Neuronal stem cell (in vitro differentiated cells): ENCODE measurements at regions not wholly inside any gene's neighbourhood (a gene's known extent, or its start where the extent isn't known, plus 50 kb on each side); places are given as distances from the start of the nearest gene placed in this dataset.

Experiments used
- DNase-seq: peaks from one replicate; pipeline ENCODE4 v3.0.0-alpha.2; 2013; ENCODE audit warnings: low spot score
- H2AFZ ChIP-seq: one replicate; pipeline ENCODE4 v1.6.1; 2013; ENCODE audit warnings: mild to moderate bottlenecking, low read length, inconsistent platforms
- H2AK5ac ChIP-seq: 2 replicates; pipeline ENCODE4 v1.6.1; 2013; ENCODE audit warnings: low read depth, mild to moderate bottlenecking, inconsistent platforms, low read length, moderate library complexity, mixed read lengths
- H2BK120ac ChIP-seq: 2 replicates; pipeline ENCODE4 v1.6.1; 2013; ENCODE audit warnings: low read depth, mild to moderate bottlenecking, inconsistent platforms, low read length, moderate library complexity, mixed read lengths
- H2BK12ac ChIP-seq: one replicate; pipeline ENCODE4 v1.6.1; 2013; ENCODE audit warnings: low read length, inconsistent platforms
- H2BK15ac ChIP-seq: 2 replicates; pipeline ENCODE4 v1.6.1; 2013; ENCODE audit warnings: mild to moderate bottlenecking, low read length, inconsistent platforms, mixed read lengths
- H2BK5ac ChIP-seq: one replicate; pipeline ENCODE4 v1.6.1; 2013; ENCODE audit warnings: inconsistent platforms, mild to moderate bottlenecking, low read length, moderate library complexity
- H3K14ac ChIP-seq: one replicate; pipeline ENCODE4 v1.6.1; 2013; ENCODE audit warnings: low read length, inconsistent platforms
- H3K18ac ChIP-seq: 2 replicates; pipeline ENCODE4 v1.6.1; 2013; ENCODE audit warnings: low read length, inconsistent platforms
- H3K23ac ChIP-seq: 2 replicates; pipeline ENCODE4 v1.6.1; 2013; ENCODE audit warnings: low read depth, mild to moderate bottlenecking, mixed read lengths, low read length, inconsistent platforms; ENCODE audit not compliant: poor library complexity
- H3K27ac ChIP-seq: replicated peaks from 3 replicates; pipeline ENCODE4 v1.5.1; 2013; ENCODE audit warnings: low read length, inconsistent platforms
- H3K27me3 ChIP-seq, 3 experiments: 2 replicates each; pipeline ENCODE4 v1.6.1; 2013; ENCODE audit warnings: low read length in 3 of 3, mild to moderate bottlenecking in 2 of 3, inconsistent platforms in 1 of 3, low read depth in 1 of 3, mixed read lengths in 1 of 3, moderate library complexity in 1 of 3; ENCODE audit not compliant: control insufficient read depth in 3 of 3, insufficient read depth in 3 of 3
- H3K36me3 ChIP-seq, 2 donors: replicated peaks in 1 of 2; 2 replicates each; pipeline ENCODE4 v1.6.1; 2013; ENCODE audit warnings: low read length in 2 of 2; ENCODE audit not compliant: control insufficient read depth in 2 of 2, insufficient read depth in 2 of 2
- H3K4ac ChIP-seq: 2 replicates; pipeline ENCODE4 v1.6.1; 2013; ENCODE audit warnings: inconsistent platforms, mild to moderate bottlenecking, low read length, moderate library complexity
- H3K4me1 ChIP-seq, 2 donors: 1 replicate in 1 of 2; 2 replicates in 1 of 2; pipeline ENCODE4 v1.6.1; 2013; ENCODE audit warnings: low read length in 2 of 2, low read depth in 1 of 2; ENCODE audit not compliant: control insufficient read depth in 2 of 2, insufficient read depth in 1 of 2
- H3K4me2 ChIP-seq: one replicate; pipeline ENCODE4 v1.6.1; 2013; ENCODE audit warnings: mild to moderate bottlenecking, low read length, inconsistent platforms; ENCODE audit not compliant: insufficient read depth, poor library complexity, severe bottlenecking
- H3K4me3 ChIP-seq, 2 donors: 2 replicates each; pipeline ENCODE4 v1.5.1; 2013; ENCODE audit warnings: low read length in 2 of 2, mild to moderate bottlenecking in 2 of 2, inconsistent platforms in 1 of 2, moderate library complexity in 1 of 2
- H3K79me1 ChIP-seq: one replicate; pipeline ENCODE4 v1.6.1; 2013; ENCODE audit warnings: low read depth, mild to moderate bottlenecking, inconsistent platforms, low read length, moderate library complexity
- H3K9ac ChIP-seq: one replicate; pipeline ENCODE4 v1.6.1; 2013; ENCODE audit warnings: mild to moderate bottlenecking, low read depth, low read length, inconsistent platforms; ENCODE audit not compliant: poor library complexity
- H3K9me3 ChIP-seq, 2 donors: replicated peaks in 1 of 2; 2 replicates each; pipeline versions ENCODE3 to v1.6.1; 2013; ENCODE audit warnings: low read length in 2 of 2, mild to moderate bottlenecking in 2 of 2, inconsistent platforms in 1 of 2, low read depth in 1 of 2, mixed read lengths in 1 of 2, moderate library complexity in 1 of 2; ENCODE audit not compliant: control insufficient read depth in 2 of 2, insufficient read depth in 1 of 2
- H4K8ac ChIP-seq: one replicate; pipeline ENCODE4 v1.6.1; 2013; ENCODE audit warnings: low read depth, mild to moderate bottlenecking, inconsistent platforms, low read length, moderate library complexity
- H4K91ac ChIP-seq: one replicate; pipeline ENCODE4 v1.6.1; 2013; ENCODE audit warnings: low read length, low read depth, mild to moderate bottlenecking, inconsistent platforms; ENCODE audit not compliant: poor library complexity
- WGBS, 2 donors: extraction: QIAGEN DNeasy Blood & Tissue Kit; methylation state at CpG; one replicate each; pipeline ENCODE4 v1.1.7; 2013; ENCODE audit warnings: missing lambda C conversion rate in 2 of 2, mixed read lengths in 1 of 2; ENCODE audit not compliant: insufficient read length in 2 of 2, insufficient replicate concordance in 1 of 2; ENCODE audit errors: extremely low coverage in 2 of 2; 5-methylcytosine and 5-hydroxymethylcytosine counted together

DNA sequence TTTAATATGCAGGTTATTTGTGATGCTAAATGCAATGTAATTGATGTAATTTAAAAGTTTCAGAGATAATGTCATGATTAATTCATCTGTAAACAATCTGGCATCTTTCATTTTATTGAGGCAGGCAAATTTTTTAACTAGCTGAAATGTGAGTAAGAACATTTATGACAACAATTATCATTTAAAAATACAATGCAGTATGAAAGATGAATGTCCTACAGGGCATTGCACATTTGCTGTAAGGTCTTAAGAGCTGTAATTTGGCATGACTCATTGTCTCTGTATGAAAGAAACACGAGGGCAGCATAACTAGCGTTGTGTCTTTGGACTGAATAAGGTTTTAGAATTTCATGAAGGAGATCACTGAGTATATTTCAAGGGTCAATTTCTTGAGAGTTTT, 642.8 kb downstream of the PLA2G4A start:
- H2BK5ac ChIP-seq, result no peak overlapping the region
- no CpG with 5 or more reads among the region's 2 CpGs for WGBS, 2 donors
- no peak for DNase-seq
- H3K36me3 ChIP-seq, result no peaks in the 10 kb centered on the region
- H4K91ac ChIP-seq, result no peak overlapping the region
- H3K4me2 ChIP-seq, result no peak overlapping the region
- no peak overlapping the region for H2BK15ac ChIP-seq
- no peaks in the 10 kb centered on the region for H3K4me1 ChIP-seq
- no peak overlapping the region for H4K8ac ChIP-seq
- no peaks in the 10 kb centered on the region for H3K27me3 ChIP-seq
- H3K4ac ChIP-seq, result no peak overlapping the region
- H3K79me1 ChIP-seq, result no peaks in the 10 kb centered on the region
- no peak overlapping the region for H3K9ac ChIP-seq
- no peak overlapping the region for H3K18ac ChIP-seq
- H3K27ac ChIP-seq, result no peak overlapping the region
- no peak overlapping the region for H2AK5ac ChIP-seq
- no peak overlapping the region for H3K14ac ChIP-seq
- no peak overlapping the region for H2AFZ ChIP-seq
- H2BK120ac ChIP-seq, result no peak overlapping the region
- H3K4me3 ChIP-seq, result no peak overlapping the region
- no peaks in the 10 kb centered on the region for H3K9me3 ChIP-seq
- no peak overlapping the region for H3K23ac ChIP-seq
- no peak overlapping the region for H2BK12ac ChIP-seq

DNA sequence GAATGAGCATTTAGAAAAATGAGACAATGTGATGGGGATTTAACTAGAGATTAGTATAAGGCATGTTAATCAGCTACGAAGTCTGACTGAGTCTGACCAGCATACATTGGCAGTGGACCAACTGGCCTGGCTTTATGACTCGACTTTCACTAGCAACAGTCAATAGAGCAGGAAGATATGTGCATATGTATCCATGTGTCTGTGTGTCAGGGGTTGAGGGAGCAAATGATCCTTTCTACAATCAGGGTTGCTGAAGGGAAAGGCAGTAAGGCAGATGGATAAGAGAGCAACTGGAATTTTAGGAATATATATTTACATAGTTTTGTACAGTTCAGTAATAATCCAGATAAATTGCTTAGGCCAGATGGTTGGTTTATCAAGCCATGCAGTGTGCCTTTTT, 645.6 kb downstream of the PLA2G4A start:
- Histone ChIP-seq H3K23ac (no peak overlapping the region), H3K27me3 (no peaks in the 10 kb centered on the region), H3K9ac (no peak overlapping the region), H2BK5ac (no peak overlapping the region), H2BK120ac (no peak overlapping the region), H3K9me3 (no peaks in the 10 kb centered on the region), H3K4me3 (no peak overlapping the region), H2AK5ac (no peak overlapping the region), H4K91ac (no peak overlapping the region), H3K4me2 (no peak overlapping the region), H3K27ac (no peak overlapping the region), H3K4me1 (no peaks in the 10 kb centered on the region), H3K4ac (no peak overlapping the region), H4K8ac (no peak overlapping the region), H3K79me1 (no peaks in the 10 kb centered on the region), H2BK15ac (no peak overlapping the region), H3K18ac (no peak overlapping the region), H2AFZ (no peak overlapping the region), H2BK12ac (no peak overlapping the region), H3K14ac (no peak overlapping the region), H3K36me3 (no peaks in the 10 kb centered on the region)
- no peak for DNase-seq
- no CpG with 5 or more reads among the region's 2 CpGs for WGBS, 2 donors

DNA sequence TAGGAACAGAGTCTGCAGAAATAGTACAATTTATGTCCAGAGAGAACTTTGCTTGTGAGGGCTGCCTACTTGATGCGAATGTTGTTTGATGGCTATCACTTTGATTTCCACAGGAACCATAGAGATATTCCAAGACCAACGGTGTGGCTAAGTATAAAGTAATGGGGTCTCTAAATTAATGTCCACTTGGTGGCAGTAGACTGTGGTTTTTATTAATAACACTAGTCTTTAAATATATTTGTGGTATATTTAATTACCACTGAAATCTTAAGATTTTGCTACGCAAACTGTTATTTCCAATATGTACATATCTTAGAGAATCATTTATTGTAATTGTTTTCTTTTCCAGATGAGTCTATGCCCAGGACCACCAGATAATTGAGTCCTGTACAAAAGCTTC, 647.9 kb downstream of the PLA2G4A start:
- Histone ChIP-seq H3K9ac (no peak overlapping the region), H2AK5ac (no peak overlapping the region), H3K9me3 (no peaks in the 10 kb centered on the region), H3K14ac (no peak overlapping the region), H2AFZ (no peak overlapping the region), H3K4ac (no peak overlapping the region), H3K4me2 (no peak overlapping the region), H3K27ac (no peak overlapping the region), H3K4me1 (no peaks in the 10 kb centered on the region), H3K27me3 (no peaks in the 10 kb centered on the region), H3K36me3 (no peaks in the 10 kb centered on the region), H3K4me3 (no peak overlapping the region), H3K23ac (no peak overlapping the region), H3K18ac (no peak overlapping the region), H2BK120ac (no peak overlapping the region), H2BK15ac (no peak overlapping the region), H3K79me1 (no peaks in the 10 kb centered on the region), H4K8ac (no peak overlapping the region), H2BK12ac (no peak overlapping the region), H2BK5ac (no peak overlapping the region), H4K91ac (no peak overlapping the region)
- WGBS, 2 donors, result no CpG with 5 or more reads among the region's 3 CpGs
- no peak for DNase-seq

DNA sequence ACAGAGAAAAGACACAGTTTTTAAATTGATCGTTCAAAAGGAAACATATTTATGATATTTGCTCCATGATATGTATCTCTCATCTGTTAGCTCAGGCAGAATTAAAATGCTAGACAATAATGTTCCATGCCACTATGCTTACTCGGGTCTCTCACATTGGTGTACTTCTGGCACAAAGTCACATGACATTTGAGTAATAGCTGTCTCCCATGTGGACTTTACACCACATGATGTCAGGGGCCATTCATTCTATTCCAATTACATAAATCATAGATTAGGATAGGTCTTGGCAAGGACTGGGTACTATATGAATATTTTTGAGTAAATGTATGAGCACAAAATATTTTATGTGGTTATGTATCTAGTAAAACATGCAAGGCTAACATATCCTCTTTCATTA, 648.4 kb downstream of the PLA2G4A start:
- Histone ChIP-seq H3K9me3 (no peaks in the 10 kb centered on the region), H4K8ac (no peak overlapping the region), H2BK15ac (no peak overlapping the region), H3K4me1 (no peaks in the 10 kb centered on the region), H3K18ac (no peak overlapping the region), H3K36me3 (no peaks in the 10 kb centered on the region), H4K91ac (no peak overlapping the region), H2AK5ac (no peak overlapping the region), H3K4me2 (no peak overlapping the region), H2BK5ac (no peak overlapping the region), H3K4me3 (no peak overlapping the region), H3K27me3 (no peaks in the 10 kb centered on the region), H3K79me1 (no peaks in the 10 kb centered on the region), H2BK120ac (no peak overlapping the region), H3K14ac (no peak overlapping the region), H3K27ac (no peak overlapping the region), H3K23ac (no peak overlapping the region), H2AFZ (no peak overlapping the region), H2BK12ac (no peak overlapping the region), H3K4ac (no peak overlapping the region), H3K9ac (no peak overlapping the region)
- no peak for DNase-seq
- WGBS, 2 donors, result no CpG with 5 or more reads among the region's 2 CpGs
